Eye (tissue), 1 donor: ENCODE measurements at regions not wholly inside any gene's neighbourhood (a gene's known extent, or its start where the extent isn't known, plus 50 kb on each side); places are given as distances from the start of the nearest gene placed in this dataset.

Source experiments
- DNase-seq: peaks from one replicate; pipeline ENCODE4 v3.0.0-alpha.2; 2015

DNA sequence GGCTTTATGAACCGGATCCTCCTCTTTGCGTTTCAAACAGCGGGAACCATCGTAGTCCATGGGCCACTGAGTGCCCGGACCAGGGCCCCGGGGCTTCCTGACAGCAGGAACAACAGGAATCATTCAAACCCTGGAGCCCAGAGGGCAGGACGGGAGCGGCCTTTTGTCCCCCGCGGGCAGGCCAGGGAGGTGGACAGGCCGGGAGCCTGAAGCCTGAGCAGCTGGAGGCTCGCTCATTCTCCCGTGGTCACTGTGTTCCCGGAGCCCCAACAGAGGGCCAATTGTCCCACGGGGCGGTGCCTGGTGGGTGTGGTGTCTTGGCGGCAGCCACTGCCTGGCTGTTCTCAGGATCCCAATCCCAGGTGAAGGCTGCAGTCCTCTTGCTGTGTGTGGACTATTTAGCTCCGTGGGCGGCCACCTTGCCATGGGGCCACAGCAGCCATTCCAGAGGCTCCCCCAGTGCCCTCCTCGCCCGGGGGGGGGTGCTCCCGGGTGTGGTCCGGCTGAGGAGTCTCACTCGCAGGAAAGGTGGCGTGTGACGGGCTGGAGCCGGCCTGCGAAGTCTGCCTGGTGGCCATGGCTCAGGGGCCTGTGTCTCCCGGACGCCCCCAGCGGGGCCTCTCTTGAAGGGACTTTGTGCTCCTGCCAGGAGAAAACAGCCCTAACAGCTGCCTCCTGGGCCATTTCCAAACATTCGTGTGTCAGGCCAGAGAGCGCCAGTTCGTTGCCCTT is 77.2 kb upstream of the BHLHE23 start:
- DNase-seq: no peak

DNA sequence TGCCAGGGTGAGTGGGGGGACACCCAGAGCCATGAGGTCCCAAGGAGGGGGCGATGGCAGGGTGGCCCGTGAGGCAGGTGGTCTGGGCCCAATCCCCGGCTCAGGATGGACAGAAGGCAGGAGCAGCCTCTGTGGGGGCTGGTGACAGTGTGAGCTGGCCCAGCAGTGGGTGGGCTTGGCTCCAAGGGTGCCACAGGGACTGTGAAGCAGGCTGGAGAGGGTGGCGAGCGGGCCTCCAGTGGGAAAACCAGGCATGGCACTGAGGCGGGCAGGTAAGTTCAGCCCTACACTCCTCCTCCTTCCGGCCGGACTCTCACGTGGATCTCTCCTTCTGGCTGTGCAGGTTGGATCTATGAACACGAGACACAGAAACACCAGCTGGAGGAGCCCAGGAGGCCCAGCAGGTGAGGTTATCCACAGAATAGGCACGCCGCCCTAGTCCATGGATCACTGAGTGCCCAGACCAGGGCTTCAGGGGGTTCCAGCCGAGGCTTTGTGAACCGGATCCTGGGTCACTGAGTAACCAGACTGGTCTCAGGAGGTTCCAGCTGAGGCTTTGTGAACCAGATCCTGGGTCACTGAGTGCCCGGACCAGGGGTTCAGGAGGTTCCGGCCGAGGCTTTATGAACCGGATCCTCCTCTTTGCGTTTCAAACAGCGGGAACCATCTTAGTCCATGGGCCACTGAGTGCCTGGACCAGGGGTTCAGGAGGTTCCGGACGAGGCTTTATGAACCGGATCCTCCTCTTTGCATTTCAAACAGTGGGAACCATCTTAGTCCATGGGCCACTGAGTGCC is 76.4 kb upstream of the BHLHE23 start:
- no peak for DNase-seq

DNA sequence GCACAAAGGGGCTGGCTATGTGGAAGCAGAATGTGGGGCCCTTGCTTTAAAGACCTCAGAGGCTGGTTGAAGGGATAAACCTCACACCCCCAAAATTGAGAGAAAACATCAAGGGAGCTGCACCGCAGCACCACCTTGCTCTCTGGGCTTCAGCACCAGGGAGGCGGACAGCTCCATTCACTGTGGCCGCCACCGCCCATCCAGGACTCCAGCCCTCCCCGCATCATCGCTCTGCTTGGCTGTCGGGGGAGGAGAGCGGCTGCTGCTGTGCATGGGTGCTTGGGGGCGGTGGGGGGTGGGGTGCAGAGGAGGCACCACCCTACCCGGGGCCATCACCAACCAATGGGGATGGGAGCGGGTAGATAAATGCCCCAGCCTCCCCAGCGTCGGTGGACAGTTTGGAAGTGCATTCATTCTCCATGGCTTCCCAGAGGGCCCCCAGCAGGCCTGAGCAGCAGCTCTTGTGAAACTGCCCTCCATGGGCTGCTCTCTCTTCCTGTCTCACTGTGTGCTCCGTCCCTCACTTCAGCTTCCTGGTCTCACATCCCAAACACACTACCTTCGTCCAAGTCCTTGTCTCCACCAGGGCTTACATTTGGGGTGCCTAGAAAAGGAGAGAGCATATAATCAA is 75.7 kb upstream of the BHLHE23 start:
- peak; percentile 83 for DNase-seq

DNA sequence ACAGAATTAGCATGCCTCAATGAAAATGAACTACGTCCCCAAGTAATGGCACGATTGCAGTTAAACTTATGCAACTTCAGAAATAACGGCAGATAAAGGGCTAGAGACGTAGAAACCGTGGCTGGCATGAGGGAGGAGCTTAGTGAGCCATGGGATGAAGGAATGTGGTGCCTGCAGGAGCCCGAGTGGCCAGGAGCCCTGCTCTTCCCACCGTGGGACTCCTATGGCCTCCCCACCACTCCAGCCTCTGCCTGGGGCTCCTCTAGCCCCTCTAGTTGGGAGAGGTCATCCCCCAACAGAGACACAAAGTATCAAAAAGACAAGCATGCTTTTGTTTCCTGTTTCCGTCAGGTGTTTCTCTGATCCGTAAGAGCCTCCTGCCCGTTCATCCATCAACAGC is 75.1 kb upstream of the BHLHE23 start:
- no peak for DNase-seq

DNA sequence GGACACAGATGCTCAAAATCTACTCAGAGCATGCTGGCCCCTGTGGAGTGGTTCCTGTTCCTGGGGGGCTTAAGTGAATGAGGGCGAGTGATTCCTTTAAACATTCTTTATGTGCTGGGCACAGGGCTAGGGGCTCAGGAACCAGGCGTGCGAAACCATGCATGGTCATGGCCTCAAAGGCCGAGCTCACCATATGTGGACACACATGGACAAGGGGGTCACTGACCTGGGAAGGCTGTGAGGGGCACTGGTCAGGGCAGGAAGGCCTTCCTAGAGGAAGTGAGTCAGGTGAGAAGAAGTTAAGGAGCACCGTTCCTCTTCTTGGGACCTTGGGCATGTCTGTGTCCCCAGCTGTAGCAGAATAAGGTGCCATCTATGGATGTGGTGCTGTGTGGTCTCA is 74.6 kb upstream of the BHLHE23 start:
- no peak for DNase-seq

DNA sequence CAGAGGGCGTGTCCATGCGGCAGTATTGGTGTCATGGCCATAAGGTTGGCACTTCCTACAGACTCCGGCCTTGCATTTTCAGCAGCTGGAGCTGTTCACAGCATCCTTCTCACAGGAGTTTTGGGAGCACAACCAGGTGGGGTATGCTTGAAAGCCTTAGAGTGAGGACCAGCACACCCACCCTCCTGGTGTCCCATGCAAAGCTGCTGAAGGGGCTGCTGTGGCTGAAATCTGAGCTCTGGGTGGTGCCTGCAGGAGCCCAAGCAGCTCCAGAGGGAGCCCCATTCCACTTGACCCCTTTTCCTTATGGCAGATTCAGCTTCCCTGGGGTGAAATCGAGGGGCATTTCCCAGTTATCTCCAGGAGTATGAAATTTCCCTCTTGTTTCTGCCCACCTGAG is 74.0 kb upstream of the BHLHE23 start:
- DNase-seq: no peak

DNA sequence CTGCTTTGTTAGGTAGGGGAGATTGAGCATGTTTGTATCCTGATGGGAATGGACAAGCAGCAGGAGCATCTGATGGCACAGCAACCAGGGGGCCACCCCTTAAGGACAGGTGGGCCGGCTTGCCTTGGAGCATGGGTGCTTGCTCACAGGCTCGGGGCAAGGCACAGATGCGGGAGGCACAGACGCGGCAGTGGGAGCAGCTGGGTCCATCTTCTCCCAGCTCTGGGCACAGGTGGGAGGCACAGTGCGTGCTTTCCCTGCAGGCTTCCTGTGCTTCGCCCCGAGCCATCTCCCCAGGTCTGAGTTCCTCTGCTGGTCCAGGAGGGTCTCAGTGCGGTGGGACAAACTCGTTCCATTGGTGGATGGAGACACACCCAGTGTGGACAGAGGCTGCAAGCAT is 73.6 kb upstream of the BHLHE23 start:
- no peak for DNase-seq

DNA sequence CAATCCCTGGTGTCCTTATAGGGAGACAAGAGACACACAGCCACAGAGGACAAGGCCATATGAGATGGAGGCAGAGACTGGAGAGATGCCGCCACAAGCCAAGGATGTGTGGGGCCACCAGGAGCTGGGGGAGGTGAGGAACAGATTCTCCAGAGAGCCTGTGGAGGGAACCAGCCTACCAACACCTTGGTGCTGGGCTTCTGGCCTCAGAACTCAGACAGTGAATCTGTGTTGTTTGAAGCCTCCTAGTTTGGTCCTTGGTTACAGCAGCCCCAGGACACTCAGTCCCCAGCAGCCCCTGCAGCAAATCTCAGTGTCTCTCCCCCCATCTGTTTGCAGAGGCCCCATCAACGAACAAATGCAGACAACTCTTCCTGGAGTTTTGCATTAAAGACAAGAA is 73.2 kb upstream of the BHLHE23 start:
- no peak for DNase-seq

DNA sequence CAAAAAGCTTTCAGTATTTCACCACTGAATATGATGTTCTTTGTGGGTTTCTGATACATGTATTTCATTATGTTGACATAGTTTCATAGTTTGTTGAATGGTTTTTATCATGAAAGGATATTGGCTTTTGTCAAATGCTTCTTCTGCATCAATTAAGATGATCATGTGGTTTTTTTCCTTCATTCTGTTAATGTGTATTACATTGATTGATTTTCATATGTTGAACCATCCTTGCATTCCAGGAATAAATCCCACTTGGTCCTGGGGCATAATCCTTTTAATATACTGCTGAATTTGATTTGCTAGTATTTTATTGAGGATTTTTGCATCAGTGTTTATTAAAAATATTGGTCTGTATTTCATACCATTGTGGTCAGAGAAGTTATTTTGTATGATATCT is 70.9 kb upstream of the BHLHE23 start:
- no peak for DNase-seq

DNA sequence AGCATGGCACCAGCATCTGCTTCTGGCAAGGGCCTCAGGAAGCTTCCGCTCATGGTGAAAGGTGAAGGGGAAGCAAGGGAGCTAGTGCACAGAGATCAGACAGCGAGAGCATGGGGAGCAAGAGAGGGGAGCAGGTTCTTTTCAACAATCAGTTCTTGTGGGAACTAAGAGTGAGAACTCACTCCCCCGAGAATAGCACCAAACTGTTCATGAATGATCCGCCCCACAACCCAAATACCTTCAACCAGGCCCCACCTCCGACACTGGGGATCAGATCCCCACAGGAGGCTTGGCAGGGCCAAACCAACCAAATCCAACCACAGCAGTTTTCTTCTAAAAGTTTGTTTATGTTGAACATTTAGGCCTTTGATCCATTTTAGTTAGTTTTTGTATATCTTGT is 69.7 kb upstream of the BHLHE23 start:
- no peak for DNase-seq

DNA sequence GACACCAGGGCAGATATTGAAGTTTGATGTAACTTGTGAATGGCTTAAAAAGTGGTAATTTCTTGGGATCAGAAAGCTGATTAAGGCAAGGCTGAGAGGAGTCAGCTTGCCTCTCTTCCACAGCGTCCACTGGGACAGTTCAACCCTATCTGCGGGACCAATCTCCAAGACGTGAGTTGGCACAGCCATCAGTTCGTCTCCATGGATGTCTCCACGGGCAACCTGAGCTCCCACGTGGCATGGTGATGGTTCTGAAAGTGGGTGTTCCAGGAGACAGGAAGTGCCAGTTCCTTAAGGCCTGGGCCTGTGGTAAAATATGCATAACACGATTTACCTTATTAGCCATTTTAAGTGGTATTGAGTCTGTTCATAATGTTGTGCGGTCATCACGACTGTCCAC is 67.9 kb upstream of the BHLHE23 start:
- DNase-seq: no peak

DNA sequence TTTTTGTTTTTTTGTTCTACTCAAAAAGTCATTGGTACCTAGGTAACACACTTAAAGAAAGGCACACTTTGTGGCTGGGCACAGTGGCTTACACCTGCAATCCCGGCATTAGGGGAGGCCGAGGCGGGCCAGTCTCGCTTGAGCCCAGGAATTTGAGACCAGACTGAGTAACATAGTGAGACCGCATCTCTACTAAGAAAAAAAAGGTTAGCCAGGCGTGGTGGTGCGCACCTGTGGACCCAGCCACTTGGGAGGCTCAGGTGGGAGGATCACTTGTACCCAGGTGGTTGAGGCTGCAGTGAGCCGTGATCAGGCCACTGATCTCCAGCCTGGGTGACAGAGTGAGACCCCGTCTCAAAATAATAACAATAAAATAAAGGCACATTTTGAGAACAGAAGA is 67.4 kb upstream of the BHLHE23 start:
- DNase-seq: no peak

DNA sequence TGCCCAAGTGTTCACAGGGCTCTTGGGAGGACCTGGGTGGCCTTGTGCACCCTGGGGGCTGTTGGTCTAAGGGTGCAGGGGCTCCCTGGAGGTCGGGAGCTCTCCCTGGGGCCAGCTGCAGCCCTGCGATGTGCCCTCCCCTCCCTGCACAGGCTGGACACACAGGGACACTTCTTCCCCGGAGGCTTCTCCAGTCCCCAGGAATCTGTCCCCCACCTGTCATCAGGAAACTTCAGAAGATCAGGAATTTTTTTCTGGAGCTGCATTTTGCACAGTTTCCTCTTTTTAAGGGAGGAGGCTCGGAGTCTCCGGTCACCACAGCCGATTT is 66.9 kb upstream of the BHLHE23 start:
- DNase-seq: no peak

DNA sequence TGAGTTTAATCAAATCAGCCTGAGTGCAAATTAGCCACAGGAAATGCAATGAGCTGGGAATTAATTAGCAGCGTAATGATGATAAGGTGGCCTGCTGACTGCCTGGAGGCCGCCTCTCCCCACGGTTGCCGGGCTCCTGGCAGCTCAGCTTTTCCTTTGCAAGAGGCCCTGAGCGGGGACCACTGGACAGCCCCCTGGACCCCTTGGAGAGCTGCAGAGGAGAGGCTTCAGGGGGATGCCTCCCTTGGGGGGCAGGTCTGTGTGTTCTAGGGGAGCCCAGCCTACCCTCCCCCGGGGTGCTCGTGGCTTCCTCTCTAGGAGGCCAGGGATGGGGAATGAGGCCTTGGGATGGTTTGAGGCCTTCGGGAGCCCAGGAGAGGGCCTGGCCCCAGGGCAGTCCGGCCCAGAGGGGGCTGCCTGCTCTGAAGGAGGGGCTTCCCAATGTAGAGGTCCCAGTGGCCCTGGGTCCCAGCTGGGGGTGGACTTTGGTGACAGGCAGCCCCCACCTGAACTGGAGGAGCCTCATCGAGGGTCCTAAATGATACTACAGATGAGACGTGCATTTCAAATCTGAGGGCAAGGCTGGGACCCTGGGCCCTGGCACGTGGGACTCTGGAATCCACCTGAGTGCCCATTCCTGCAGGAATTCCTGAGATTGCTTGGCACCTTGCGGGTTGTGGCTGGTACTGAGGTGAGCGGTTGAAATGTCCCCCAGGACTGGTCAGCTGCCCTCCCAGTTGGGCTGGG is 66.4 kb upstream of the BHLHE23 start:
- DNase-seq: no peak

DNA sequence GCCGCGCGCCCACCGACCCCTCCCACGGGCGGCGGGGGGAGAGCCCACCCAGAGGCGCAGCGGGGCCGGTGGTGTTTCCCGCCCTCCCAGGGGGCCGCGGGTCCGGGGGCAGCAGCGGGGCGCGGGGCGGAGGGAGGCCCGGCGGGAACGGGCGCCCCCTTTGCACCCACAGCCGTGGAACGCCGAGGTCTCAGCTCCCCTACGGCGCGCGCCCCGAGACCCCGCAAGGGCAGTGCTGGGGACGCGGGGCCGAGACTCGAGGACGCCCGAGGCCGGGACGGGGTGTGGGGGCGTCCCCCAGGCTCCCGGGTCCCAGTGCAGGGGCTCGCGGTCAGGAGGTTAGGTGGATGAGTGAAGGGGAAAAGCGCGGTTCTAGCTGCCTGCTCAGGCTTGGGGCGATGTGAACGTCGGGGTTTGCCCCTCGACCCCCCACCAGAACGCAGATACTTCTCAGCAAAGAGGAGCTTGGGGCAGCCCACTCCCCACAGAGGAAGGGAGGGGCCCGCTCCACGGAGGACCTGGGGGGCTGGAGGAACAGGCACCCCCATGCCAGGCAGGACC is 65.5 kb upstream of the BHLHE23 start:
- no peak for DNase-seq

DNA sequence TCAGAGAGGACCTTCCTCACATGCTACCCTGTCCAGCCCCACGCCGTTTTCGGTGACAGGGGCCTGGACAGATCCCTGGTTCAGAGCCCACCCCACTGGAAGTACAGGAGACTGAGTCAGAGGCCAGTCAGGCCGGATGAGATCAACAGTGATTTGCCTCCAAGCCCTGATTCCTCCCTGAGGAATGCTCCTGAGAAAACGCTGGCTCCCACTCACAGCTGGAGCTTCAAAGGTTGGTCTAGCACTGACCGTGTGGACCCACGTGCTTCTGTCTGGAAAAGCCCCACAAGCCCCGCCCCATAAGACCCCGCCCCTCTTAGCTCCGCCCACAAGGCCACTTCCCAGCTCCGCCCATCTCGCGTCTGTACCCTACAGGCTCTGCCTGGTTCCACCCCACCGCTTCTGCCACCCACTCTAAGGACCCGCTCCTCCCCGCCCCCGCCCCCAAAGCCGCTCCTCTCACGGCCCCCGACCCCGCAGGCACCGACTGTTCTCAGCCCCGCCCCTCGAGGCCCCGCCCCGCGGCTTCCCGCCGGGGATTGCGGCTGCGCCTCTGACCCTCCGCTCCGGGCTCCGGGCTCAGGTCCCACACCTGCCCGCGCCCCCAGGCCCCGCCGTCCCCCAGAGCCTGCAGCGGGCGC is 64.9 kb upstream of the BHLHE23 start:
- DNase-seq: peak; percentile 43

DNA sequence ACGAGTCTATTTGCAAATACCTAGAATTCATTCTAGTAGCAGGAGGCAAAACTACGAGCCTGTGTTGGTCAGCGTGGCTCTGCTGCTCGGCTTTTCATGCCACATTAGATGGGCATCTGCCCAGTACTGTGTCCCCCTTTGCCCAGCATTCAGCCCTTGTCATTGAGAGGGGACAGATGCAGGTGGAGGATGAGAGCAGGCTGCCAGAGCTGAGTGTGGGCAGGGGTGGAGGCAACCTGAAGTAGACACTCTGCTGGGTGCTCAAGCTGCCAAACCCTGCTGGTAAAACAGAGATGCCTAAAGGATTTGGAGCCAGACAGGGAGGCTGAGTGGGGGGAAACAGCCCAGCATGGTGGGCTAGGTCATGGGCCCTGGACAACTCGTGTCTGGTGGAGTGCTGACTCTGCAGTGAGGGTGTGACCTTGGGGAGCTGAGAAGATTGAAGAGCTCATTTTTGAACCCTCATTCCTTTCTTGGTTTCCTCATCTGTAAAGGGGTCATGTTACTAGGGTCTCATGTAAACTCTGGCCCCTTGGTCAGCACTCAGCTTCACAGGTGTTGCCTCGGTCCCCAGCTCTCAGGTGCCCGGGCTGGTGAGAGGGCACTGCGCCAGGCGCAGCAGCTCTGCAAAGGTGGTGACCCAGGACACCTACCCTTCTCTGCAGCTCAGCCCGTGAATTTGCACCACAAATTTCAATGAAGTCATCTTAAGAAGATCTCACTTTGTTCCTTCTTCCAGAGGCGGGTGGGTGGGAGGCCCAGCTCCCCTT is 64.2 kb upstream of the BHLHE23 start:
- DNase-seq: no peak

DNA sequence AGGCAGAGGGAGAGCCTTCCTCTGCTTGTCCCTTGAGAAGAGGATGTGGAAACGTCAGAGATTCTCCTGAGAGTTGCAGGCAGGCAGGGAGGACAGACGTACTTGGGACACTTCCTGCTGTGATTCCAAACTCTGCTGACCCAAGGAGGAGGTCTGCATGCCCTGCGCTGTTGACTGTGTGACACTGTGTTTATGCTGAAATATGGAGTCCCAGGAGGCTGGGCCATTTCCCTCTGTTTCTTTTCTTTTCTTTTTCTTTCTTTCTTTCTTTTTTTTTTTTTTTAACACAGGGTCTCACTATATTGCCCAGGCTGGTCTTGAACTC is 63.5 kb upstream of the BHLHE23 start:
- DNase-seq: no peak

DNA sequence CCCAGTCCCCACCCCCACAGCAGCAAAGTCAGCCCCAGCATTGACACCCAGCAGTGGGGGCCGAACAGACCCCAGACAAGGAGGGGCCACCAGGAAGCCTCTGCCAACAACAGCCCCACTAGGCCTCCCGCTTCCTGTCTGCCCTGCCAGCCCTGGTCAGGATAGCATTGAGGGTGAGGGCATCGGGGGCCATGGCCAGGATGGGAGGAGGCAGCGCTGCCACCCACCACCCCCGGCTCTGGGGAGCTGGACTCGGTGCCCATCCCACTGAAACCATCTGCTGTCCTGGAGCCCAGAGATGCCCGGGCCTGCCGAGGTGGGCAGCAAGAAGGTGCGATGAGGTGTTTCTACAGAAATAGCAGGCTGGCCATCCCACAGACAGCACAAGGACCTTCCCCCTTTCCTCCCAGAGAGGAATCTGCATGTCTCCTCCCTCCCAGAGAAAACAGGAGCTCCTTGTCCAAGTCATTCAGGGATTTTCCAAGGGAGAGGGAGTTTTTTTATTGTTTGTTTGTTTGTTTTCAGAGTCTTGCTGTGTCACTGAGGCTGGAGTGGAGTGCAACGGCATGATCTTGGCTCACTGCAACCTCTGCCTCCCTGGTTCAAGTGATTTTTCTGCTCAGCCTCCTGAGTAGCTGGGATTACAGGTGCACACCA is 62.1 kb upstream of the BHLHE23 start:
- no peak for DNase-seq

DNA sequence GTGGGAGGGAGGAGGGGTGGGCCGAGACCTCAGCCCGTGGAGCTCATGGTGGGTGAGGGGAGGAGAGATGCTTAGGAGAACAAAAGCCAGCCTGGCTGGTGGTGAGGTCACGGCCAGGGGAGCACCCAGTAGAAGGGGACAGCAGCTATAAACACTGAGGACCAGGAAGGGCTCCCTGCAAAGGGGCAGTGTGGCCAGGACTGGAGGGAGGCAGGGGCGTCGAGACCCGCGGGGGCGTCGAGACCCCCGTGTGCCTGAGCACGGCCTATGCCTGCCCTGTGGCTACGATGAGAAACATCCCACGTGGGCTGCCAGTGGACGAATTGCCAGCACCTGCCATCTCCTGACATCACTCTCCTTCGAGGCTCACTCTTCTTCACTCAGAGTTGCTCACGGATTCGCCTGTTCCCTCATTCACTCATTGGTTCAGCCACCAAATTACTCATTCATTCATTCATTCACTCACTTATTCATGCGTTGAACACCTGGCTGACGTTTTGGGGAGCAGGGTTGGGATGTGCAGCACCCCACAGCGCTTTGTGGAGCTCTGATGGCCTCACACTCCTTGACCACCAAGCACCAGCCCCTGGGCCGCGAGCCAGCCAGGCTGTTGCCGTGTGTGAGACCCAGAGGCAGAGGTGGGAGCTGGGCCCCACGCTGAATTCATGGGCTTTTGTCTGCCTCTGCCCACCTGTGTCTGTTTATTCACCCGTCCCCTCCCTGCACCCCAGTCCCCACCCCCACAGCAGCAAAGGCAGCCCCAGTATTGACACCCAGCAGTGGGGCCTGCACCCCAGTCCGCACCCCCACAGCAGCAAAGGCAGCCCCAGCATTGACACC is 61.2 kb upstream of the BHLHE23 start:
- no peak for DNase-seq

DNA sequence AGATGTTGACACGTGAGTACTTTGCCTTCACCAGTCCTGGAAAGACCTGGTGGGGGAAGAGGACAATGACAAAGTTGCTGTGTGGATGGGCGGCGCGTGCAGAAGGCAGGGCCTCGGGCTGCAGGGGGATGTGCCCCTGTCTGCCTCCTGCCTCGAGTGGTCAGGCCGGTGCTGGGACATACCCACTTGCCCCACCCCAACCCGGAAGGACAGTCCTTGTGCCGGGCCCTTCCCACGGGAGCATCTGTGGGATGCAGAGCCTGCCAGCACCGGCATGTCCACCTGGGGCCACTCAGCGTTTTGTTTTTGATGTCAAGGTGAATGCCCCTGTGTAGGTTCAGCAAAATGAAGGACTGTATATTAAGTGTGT is 60.5 kb upstream of the BHLHE23 start:
- DNase-seq: no peak
